Thoracic aorta (tissue), 2 donors: ENCODE measurements at regions not wholly inside any gene's neighbourhood (a gene's known extent, or its start where the extent isn't known, plus 50 kb on each side); places are given as distances from the start of the nearest gene placed in this dataset.

Experiments
- ATAC-seq: fragments of 150-250 bp; one replicate; pipeline ENCODE4 v1.8.0; 2017; ENCODE audit warnings: low read depth; ENCODE audit not compliant: insufficient number of reproducible peaks, low FRiP score
- DNase-seq: peaks from one replicate; pipeline ENCODE4 v3.0.0-alpha.2; 2020; ENCODE audit warnings: low spot score
- H3K27ac ChIP-seq, 2 donors: fragments of 200-600 bp; sonication (generic); 1 replicate in 1 of 2; 2 replicates in 1 of 2; pipeline ENCODE4 v1.5.1; 2016; ENCODE audit warnings: mild to moderate bottlenecking in 2 of 2, moderate library complexity in 2 of 2
- H3K27me3 ChIP-seq: fragments of 200-600 bp; sonication (generic); replicated peaks from 2 replicates; pipeline ENCODE4 v1.6.0; 2016; ENCODE audit warnings: mild to moderate bottlenecking; ENCODE audit not compliant: insufficient read depth
- H3K36me3 ChIP-seq: fragments of 200-600 bp; sonication (generic); one replicate; pipeline ENCODE4 v1.5.1; 2016
- H3K4me1 ChIP-seq, 2 donors: fragments of 200-600 bp; sonication (generic); 1 replicate in 1 of 2; 2 replicates in 1 of 2; pipeline versions ENCODE4 v1.5.1 to v1.6.0; 2016; ENCODE audit warnings: low read depth in 2 of 2, mild to moderate bottlenecking in 1 of 2; ENCODE audit not compliant: control insufficient read depth in 1 of 2
- H3K4me3 ChIP-seq: fragments of 200-600 bp; sonication (generic); 2 replicates; pipeline ENCODE4 v1.5.1; 2016; ENCODE audit warnings: mild to moderate bottlenecking
- H3K9me3 ChIP-seq: fragments of 200-600 bp; sonication (generic); 2 replicates; pipeline ENCODE4 v1.5.1; 2016
- TF ChIP-seq, protein P1 (sequence below): fragments of 200-600 bp; sonication (generic); IDR thresholded peaks from one replicate; pipeline ENCODE4 v1.5.1; 2019; ENCODE audit warnings: antibody characterized with exemption

DNA sequence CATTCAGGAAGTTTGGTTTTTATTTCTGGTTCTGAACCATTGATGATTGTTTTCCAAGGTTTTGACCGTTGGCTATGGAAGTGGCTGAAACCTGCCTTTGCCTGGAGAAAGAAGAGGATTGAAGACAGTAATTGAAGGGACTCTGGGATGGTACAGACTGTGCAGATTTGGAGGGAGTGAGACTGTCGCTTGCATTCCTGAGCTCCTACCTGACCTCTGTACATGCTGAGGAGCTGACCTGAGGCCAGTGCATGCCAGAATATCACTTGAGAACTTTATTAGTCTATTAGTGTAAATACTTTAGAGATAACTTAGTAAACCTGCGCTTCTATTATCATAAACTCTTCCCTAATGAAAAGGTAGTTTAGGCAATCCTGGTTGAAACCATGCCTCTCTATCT lies 276.4 kb downstream of the IRS2 start:
- Histone ChIP-seq H3K4me1 (no peaks in the 10 kb centered on the region), H3K27me3 (no peaks in the 10 kb centered on the region), H3K27ac (no peak overlapping the region), H3K9me3 (no peaks in the 10 kb centered on the region), H3K36me3 (no peaks in the 10 kb centered on the region), H3K4me3 (no peak overlapping the region)
- TF ChIP-seq, protein P1, sequence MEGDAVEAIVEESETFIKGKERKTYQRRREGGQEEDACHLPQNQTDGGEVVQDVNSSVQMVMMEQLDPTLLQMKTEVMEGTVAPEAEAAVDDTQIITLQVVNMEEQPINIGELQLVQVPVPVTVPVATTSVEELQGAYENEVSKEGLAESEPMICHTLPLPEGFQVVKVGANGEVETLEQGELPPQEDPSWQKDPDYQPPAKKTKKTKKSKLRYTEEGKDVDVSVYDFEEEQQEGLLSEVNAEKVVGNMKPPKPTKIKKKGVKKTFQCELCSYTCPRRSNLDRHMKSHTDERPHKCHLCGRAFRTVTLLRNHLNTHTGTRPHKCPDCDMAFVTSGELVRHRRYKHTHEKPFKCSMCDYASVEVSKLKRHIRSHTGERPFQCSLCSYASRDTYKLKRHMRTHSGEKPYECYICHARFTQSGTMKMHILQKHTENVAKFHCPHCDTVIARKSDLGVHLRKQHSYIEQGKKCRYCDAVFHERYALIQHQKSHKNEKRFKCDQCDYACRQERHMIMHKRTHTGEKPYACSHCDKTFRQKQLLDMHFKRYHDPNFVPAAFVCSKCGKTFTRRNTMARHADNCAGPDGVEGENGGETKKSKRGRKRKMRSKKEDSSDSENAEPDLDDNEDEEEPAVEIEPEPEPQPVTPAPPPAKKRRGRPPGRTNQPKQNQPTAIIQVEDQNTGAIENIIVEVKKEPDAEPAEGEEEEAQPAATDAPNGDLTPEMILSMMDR: no peak
- no peak for DNase-seq
- no peak for ATAC-seq

DNA sequence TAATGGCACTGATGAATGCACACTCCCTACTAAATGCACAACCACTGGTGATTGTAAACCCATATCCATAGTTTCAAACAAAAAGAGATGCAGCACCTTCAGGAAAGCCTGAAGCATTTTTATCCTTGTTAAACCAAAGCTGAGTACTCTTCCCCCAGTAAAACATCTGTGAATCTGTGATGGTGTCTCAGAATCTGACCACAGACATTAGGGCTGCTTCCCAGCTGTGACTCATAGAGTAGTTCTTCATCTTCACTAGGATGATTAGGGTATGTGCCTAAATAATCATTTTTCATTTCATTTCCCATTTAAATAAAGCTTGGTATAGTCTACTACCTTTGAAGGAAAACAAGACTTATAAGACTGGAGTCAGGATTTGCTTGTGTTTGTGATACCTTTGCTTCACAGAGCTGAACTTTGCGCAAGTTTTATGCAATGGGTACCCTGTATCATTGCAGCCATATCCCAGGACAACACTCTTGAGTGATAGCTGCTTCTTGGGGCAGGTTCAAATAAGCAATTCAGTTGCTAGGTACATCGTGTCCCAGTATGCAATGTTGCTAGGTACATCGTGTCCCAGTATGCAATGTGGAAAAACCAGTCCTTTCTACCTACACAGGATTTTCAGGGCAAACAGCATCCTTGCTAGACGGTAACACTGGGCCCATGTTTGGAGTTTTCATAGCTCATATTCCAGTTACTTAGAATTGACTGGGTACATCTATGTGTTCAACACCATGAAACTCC lies 277.1 kb downstream of the IRS2 start:
- TF ChIP-seq, protein P1: no peak
- Histone ChIP-seq H3K36me3 (no peaks in the 10 kb centered on the region), H3K27me3 (no peaks in the 10 kb centered on the region), H3K27ac (no peak overlapping the region), H3K4me3 (no peak overlapping the region), H3K4me1 (no peaks in the 10 kb centered on the region), H3K9me3 (no peaks in the 10 kb centered on the region)
- ATAC-seq (no peak), DNase-seq (no peak)

DNA sequence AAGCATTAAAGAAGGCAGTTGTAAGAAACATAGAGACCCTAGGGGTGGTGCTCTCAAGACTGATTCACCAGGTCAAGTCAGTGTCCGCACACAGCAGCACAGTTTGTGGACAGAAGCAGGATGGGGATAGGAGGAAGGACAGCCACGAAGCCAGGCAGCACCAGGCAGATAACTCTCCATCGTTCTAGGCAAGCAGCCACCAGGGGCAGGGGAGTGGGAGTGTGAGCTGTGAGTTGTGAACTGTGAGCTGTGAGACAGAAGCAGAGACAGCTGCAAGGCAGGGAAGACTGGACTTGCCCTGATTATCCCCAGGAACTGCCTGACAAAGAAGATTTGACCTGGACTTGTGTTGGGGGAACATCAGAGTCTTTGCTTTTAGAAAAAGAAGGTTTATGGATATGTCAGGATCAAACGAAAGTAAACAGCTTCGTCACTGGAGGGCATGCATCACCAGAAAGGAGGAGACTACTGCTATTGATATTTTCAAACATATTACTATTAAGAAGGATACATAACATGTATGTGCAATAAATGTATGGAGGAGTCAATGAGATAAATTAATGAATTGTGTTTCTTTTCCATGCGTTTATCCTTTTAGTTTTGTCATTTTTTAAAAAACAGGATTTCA lies 286.1 kb downstream of the IRS2 start:
- no peak for DNase-seq
- H3K9me3 ChIP-seq: no peaks in the 10 kb centered on the region
- H3K27ac ChIP-seq: no peak overlapping the region
- H3K4me3 ChIP-seq: no peak overlapping the region
- no peaks in the 10 kb centered on the region for H3K27me3 ChIP-seq
- no peak for ATAC-seq
- H3K36me3 ChIP-seq: no peaks in the 10 kb centered on the region
- TF ChIP-seq, protein P1: no peak
- peaks cover 0 to under 1% of the 10 kb centered on the region in 2 donors for H3K4me1 ChIP-seq

DNA sequence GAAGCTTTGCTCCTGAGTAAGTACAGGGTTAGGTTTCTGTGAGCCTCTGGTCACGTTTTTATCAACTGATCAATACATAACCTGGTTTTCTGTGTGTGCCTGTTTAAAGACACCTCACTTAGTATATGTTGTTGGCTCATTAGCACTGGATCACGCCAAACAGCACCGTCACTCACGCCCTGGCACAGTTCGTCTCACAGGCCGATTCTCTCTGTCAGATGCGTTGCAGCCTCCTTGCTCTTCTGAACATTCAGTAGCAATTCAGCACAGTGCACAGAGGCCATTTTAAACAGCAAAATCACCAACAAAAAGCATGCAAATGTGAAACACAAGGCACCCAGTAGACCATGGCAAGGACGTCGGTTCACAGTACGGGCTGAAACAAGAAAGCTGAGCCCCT lies 288.5 kb downstream of the IRS2 start:
- Histone ChIP-seq H3K4me3 (no peak overlapping the region), H3K4me1 (peaks cover 0 to 9% of the 10 kb centered on the region in 2 donors), H3K27me3 (no peaks in the 10 kb centered on the region), H3K27ac (no peak overlapping the region), H3K9me3 (no peaks in the 10 kb centered on the region), H3K36me3 (no peaks in the 10 kb centered on the region)
- ATAC-seq: no peak
- no peak for DNase-seq
- TF ChIP-seq, protein P1: no peak

DNA sequence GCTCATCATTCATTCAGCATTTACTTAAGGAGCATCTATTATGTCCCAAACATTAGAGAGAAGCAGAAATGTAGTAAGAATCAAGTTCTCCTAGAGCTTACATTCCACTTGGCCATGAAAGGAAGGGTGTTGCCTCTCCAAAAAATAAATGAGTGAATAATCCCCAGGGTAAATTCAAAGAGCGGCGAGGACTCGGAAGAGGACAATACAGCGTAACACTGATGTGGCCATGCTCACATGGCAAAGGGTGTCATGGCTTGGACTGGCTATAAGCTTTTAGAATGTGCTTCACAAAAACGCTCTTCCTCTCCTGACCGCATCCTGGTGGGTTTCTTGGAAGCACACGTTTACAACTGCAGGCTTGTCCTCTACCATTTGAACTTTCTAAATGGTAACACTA lies 290.2 kb downstream of the IRS2 start:
- ATAC-seq (no peak), DNase-seq (no peak)
- no peaks in the 10 kb centered on the region for H3K9me3 ChIP-seq
- H3K4me3 ChIP-seq: no peak overlapping the region
- H3K36me3 ChIP-seq: no peaks in the 10 kb centered on the region
- TF ChIP-seq, protein P1: no peak
- peaks cover 0 to 9% of the 10 kb centered on the region in 2 donors for H3K4me1 ChIP-seq
- H3K27me3 ChIP-seq: no peaks in the 10 kb centered on the region
- H3K27ac ChIP-seq: no peak overlapping the region
